NCI-H2029 (cell line): ENCODE measurements at regions not wholly inside any gene's neighbourhood (a gene's known extent, or its start where the extent isn't known, plus 50 kb on each side); places are given as distances from the start of the nearest gene placed in this dataset.

Experiments used
- DNase-seq: peaks from one replicate; lab custom pipeline; 2025; lab: John Stamatoyannopoulos, UW

- no peak for DNase-seq
Observed at GRCh38 chr4:137200322-137200721, 332.0 kb downstream of the PCDH18 start.

- no peak for DNase-seq
Observed at GRCh38 chr4:137198791-137199190, 333.5 kb downstream of the PCDH18 start.

- DNase-seq = no peak
Observed at GRCh38 chr4:137194670-137195069, 337.6 kb downstream of the PCDH18 start.

GRCh38 chr4:137193564-137193963 lies 338.7 kb downstream of the PCDH18 start:
- DNase-seq = no peak

- DNase-seq = no peak
Observed at GRCh38 chr4:137181293-137181899, 350.9 kb downstream of the PCDH18 start.

GRCh38 chr4:137180349-137180748 lies 351.9 kb downstream of the PCDH18 start:
- DNase-seq = no peak

GRCh38 chr4:137156807-137157206 lies 375.5 kb downstream of the PCDH18 start:
- DNase-seq = no peak

- DNase-seq = no peak
Observed at GRCh38 chr4:137156054-137156453, 376.2 kb downstream of the PCDH18 start.

GRCh38 chr4:137131201-137131600 lies 401.1 kb downstream of the PCDH18 start:
- no peak for DNase-seq

- DNase-seq = no peak
Observed at GRCh38 chr4:137129845-137130244, 402.4 kb downstream of the PCDH18 start.

GRCh38 chr4:137129441-137129840 lies 402.9 kb downstream of the PCDH18 start:
- DNase-seq = no peak

GRCh38 chr4:137125011-137125410 lies 407.3 kb downstream of the PCDH18 start:
- DNase-seq = peak; percentile 29

- peak; percentile 76 for DNase-seq
Observed at GRCh38 chr4:137124278-137124932, 407.9 kb downstream of the PCDH18 start.

GRCh38 chr4:137122876-137123275 lies 409.4 kb downstream of the PCDH18 start:
- DNase-seq = no peak

- no peak for DNase-seq
Observed at GRCh38 chr4:137116144-137116543, 416.1 kb downstream of the PCDH18 start.

GRCh38 chr4:137106733-137107132 lies 425.6 kb downstream of the PCDH18 start:
- no peak for DNase-seq

- DNase-seq = no peak
Observed at GRCh38 chr4:137106287-137106686, 426.0 kb downstream of the PCDH18 start.

- no peak for DNase-seq
Observed at GRCh38 chr4:137090951-137091350, 441.3 kb downstream of the PCDH18 start.

GRCh38 chr4:137083571-137084135 lies 448.6 kb downstream of the PCDH18 start:
- DNase-seq = no peak

- DNase-seq = no peak
Observed at GRCh38 chr4:137082061-137082460, 450.2 kb downstream of the PCDH18 start.

- DNase-seq = no peak
Observed at GRCh38 chr4:137076908-137077307, 455.4 kb downstream of the PCDH18 start.

GRCh38 chr4:137075586-137075985 lies 456.7 kb downstream of the PCDH18 start:
- DNase-seq = no peak

- no peak for DNase-seq
Observed at GRCh38 chr4:137070614-137071013, 461.7 kb downstream of the PCDH18 start.

- DNase-seq = no peak
Observed at GRCh38 chr4:137069473-137069872, 462.8 kb downstream of the PCDH18 start.
